ENCODE measurements at regions not wholly inside any gene's neighbourhood (a gene's known extent, or its start where the extent isn't known, plus 50 kb on each side); places are given as distances from the start of the nearest gene placed in this dataset.

DNA sequence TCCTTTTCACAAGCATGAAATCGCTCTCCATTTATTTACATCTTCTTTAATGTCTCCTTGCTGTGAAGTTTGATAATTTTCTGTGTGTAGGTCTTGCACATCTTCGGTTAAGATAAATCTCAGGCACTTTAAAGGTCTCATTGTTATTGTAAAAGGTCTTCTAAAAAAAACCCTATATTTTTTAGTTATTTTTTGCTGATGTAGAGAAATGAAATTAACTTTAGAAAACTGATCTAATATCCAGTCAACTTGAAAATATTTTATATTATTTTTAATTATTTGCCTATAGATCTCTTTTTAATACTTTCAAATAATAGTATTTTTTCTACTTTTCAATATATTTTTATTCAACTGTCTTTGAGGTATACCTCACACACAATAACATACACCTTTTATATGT lies 169.4 kb downstream of the INSIG2 start:
- Histone ChIP-seq H4K20me1 (ENCODE audit: control insufficient read depth, insufficient read depth, low read depth, low read length) (no peaks in the 10 kb centered on the region), H3F3A (ENCODE audit: control insufficient read depth, insufficient read depth) (no peaks in the 10 kb centered on the region), H3K27me3 (ENCODE audit: control insufficient read depth, low read length) (peaks cover 5% of the 10 kb centered on the region), H3K9me2 (replicated peaks; ENCODE audit: control insufficient read depth, low read length) (no peaks in the 10 kb centered on the region), H3K79me2 (ENCODE audit: control insufficient read depth, low read length) (no peaks in the 10 kb centered on the region), H3K4me2 (ENCODE audit: low read length) (no peak overlapping the region), H3K9me3 (ENCODE audit: control insufficient read depth, insufficient read depth, low read length) (no peaks in the 10 kb centered on the region), H3K27ac (ENCODE audit: low read depth, low read length) (no peak overlapping the region), H3K36me3 (ENCODE audit: control insufficient read depth, low read length) (no peaks in the 10 kb centered on the region), H3K4me3 (ENCODE audit: low read length) (no peak overlapping the region), H3K4me1 (ENCODE audit: control insufficient read depth, low read length) (no peaks in the 10 kb centered on the region)
- TF ChIP-seq, protein P1, sequence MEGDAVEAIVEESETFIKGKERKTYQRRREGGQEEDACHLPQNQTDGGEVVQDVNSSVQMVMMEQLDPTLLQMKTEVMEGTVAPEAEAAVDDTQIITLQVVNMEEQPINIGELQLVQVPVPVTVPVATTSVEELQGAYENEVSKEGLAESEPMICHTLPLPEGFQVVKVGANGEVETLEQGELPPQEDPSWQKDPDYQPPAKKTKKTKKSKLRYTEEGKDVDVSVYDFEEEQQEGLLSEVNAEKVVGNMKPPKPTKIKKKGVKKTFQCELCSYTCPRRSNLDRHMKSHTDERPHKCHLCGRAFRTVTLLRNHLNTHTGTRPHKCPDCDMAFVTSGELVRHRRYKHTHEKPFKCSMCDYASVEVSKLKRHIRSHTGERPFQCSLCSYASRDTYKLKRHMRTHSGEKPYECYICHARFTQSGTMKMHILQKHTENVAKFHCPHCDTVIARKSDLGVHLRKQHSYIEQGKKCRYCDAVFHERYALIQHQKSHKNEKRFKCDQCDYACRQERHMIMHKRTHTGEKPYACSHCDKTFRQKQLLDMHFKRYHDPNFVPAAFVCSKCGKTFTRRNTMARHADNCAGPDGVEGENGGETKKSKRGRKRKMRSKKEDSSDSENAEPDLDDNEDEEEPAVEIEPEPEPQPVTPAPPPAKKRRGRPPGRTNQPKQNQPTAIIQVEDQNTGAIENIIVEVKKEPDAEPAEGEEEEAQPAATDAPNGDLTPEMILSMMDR (IDR thresholded peaks at IDR 0.05; ENCODE audit: low read depth, low read length, poor library complexity, severe bottlenecking): no peak
- no peak for TF ChIP-seq EZH2phosphoT487 (IDR thresholded peaks at IDR 0.05; ENCODE audit: borderline replicate concordance, low read length)

- Histone ChIP-seq H4K20me1 (ENCODE audit: control insufficient read depth, insufficient read depth, low read depth, low read length) (no peaks in the 10 kb centered on the region), H3K4me1 (ENCODE audit: control insufficient read depth, low read length) (no peaks in the 10 kb centered on the region), H3K9me3 (ENCODE audit: control insufficient read depth, insufficient read depth, low read length) (no peaks in the 10 kb centered on the region), H3K27me3 (ENCODE audit: control insufficient read depth, low read length) (peaks cover 5% of the 10 kb centered on the region), H3K4me3 (ENCODE audit: low read length) (no peak overlapping the region), H3K27ac (ENCODE audit: low read depth, low read length) (no peak overlapping the region), H3K4me2 (ENCODE audit: low read length) (no peak overlapping the region), H3K9me2 (replicated peaks; ENCODE audit: control insufficient read depth, low read length) (no peaks in the 10 kb centered on the region), H3K79me2 (ENCODE audit: control insufficient read depth, low read length) (no peaks in the 10 kb centered on the region), H3F3A (ENCODE audit: control insufficient read depth, insufficient read depth) (no peaks in the 10 kb centered on the region), H3K36me3 (ENCODE audit: control insufficient read depth, low read length) (no peaks in the 10 kb centered on the region)
- no peak for TF ChIP-seq EZH2phosphoT487 (IDR thresholded peaks at IDR 0.05; ENCODE audit: borderline replicate concordance, low read length)
- TF ChIP-seq, protein P1 (IDR thresholded peaks at IDR 0.05; ENCODE audit: low read depth, low read length, poor library complexity, severe bottlenecking): no peak
Observed at GRCh38 chr2:118255771-118256372, 167.6 kb downstream of the INSIG2 start.

GRCh38 chr2:118255301-118255700 lies 167.0 kb downstream of the INSIG2 start:
- H3K9me3 ChIP-seq (ENCODE audit: control insufficient read depth, insufficient read depth, low read length): no peaks in the 10 kb centered on the region
- no peaks in the 10 kb centered on the region for H3F3A ChIP-seq (ENCODE audit: control insufficient read depth, insufficient read depth)
- H3K4me2 ChIP-seq (ENCODE audit: low read length): no peak overlapping the region
- peaks cover 5% of the 10 kb centered on the region for H3K27me3 ChIP-seq (ENCODE audit: control insufficient read depth, low read length)
- no peaks in the 10 kb centered on the region for H3K9me2 ChIP-seq (replicated peaks; ENCODE audit: control insufficient read depth, low read length)
- H3K79me2 ChIP-seq (ENCODE audit: control insufficient read depth, low read length): no peaks in the 10 kb centered on the region
- no peak overlapping the region for H3K4me3 ChIP-seq (ENCODE audit: low read length)
- H3K4me1 ChIP-seq (ENCODE audit: control insufficient read depth, low read length): no peaks in the 10 kb centered on the region
- no peaks in the 10 kb centered on the region for H4K20me1 ChIP-seq (ENCODE audit: control insufficient read depth, insufficient read depth, low read depth, low read length)
- no peaks in the 10 kb centered on the region for H3K36me3 ChIP-seq (ENCODE audit: control insufficient read depth, low read length)
- H3K27ac ChIP-seq (ENCODE audit: low read depth, low read length): no peak overlapping the region
- TF ChIP-seq, protein P1 (IDR thresholded peaks at IDR 0.05; ENCODE audit: low read depth, low read length, poor library complexity, severe bottlenecking): no peak
- no peak for TF ChIP-seq EZH2phosphoT487 (IDR thresholded peaks at IDR 0.05; ENCODE audit: borderline replicate concordance, low read length)

All from DOHH2 (cell line).